C4-2B (cell line): ENCODE measurements at regions not wholly inside any gene's neighbourhood (a gene's known extent, or its start where the extent isn't known, plus 50 kb on each side); places are given as distances from the start of the nearest gene placed in this dataset.

Source experiments
- ZFX ChIP-seq: fragments of 450-650 bp; IDR thresholded peaks from 2 replicates; pipeline ENCODE4 v1.6.1; 2017
- TF ChIP-seq, protein P1 (sequence below): fragments of 450-650 bp; conservative IDR thresholded peaks from 2 replicates; pipeline ENCODE4 v1.5.1; 2017; ENCODE audit warnings: mild to moderate bottlenecking

DNA sequence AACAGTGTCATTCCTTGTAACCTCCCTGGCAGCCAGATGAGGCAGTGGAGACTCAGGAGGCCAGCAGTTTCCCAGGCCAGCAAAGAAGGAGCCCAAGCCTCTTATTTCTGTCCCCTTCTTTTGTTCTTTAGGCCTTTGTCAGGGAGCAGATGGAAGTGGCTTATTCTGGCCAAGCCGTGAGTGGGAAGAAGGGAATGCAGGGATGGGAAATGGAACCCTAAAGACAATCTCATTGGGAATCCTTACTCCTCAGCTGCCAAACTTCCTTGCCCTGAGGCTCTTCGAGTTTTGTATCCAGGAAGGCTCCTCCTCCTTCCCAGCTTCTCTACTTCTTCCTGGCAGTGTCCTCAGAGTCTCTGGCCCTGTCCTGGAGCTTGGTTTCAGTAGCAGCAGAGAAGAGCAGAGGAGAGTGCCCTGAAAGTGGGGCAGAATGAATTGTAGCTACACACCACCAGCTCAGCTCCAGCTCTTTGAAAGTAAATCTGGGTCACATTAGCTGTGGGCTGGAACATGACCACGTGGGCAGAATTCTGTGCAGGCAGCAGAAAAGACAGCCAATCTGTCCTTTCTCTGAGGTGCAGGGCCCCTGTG is 63.9 kb downstream of the NDUFS5 start:
- TF ChIP-seq, protein P1, sequence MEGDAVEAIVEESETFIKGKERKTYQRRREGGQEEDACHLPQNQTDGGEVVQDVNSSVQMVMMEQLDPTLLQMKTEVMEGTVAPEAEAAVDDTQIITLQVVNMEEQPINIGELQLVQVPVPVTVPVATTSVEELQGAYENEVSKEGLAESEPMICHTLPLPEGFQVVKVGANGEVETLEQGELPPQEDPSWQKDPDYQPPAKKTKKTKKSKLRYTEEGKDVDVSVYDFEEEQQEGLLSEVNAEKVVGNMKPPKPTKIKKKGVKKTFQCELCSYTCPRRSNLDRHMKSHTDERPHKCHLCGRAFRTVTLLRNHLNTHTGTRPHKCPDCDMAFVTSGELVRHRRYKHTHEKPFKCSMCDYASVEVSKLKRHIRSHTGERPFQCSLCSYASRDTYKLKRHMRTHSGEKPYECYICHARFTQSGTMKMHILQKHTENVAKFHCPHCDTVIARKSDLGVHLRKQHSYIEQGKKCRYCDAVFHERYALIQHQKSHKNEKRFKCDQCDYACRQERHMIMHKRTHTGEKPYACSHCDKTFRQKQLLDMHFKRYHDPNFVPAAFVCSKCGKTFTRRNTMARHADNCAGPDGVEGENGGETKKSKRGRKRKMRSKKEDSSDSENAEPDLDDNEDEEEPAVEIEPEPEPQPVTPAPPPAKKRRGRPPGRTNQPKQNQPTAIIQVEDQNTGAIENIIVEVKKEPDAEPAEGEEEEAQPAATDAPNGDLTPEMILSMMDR, result no peak
- TF ChIP-seq ZFX, result no peak
